ENCODE measurements at regions not wholly inside any gene's neighbourhood (a gene's known extent, or its start where the extent isn't known, plus 50 kb on each side); places are given as distances from the start of the nearest gene placed in this dataset.

GRCh38 chr9:108133680-108134079 lies 644.1 kb upstream of the KLF4 start:
- Histone ChIP-seq H3K27ac (ENCODE audit: control insufficient read depth, insufficient read depth, low read length) (no peak overlapping the region), H3K79me2 (ENCODE audit: control insufficient read depth, insufficient read depth, low read length) (no peaks in the 10 kb centered on the region), H3K4me1 (ENCODE audit: control insufficient read depth, extremely low read depth, insufficient read depth, low read length) (no peaks in the 10 kb centered on the region), H3K4me3 (ENCODE audit: control insufficient read depth in 2 of 3, extremely low read depth in 1 of 3, insufficient read depth in 2 of 3, low read depth in 1 of 3, low read length in 3 of 3) (no peak overlapping the region), H3K9me1 (ENCODE audit: control insufficient read depth, extremely low read depth, insufficient read depth, low read length) (no peaks in the 10 kb centered on the region), H3K9ac (ENCODE audit: control insufficient read depth, extremely low read depth, insufficient read depth, low read length) (no peak overlapping the region), H4K20me1 (ENCODE audit: control insufficient read depth, extremely low read depth, insufficient read depth, low read length) (no peaks in the 10 kb centered on the region), H3K4me2 (ENCODE audit: control insufficient read depth, extremely low read depth, insufficient read depth, low read depth, low read length) (no peak overlapping the region), H3K27me3 (ENCODE audit: control insufficient read depth, extremely low read depth, insufficient read depth, low read length) (no peaks in the 10 kb centered on the region), H3K9me3 (ENCODE audit: control insufficient read depth, low read depth, low read length) (no peaks in the 10 kb centered on the region), H2AFZ (ENCODE audit: control insufficient read depth, low read length) (no peak overlapping the region), H3K36me3 (ENCODE audit: control insufficient read depth in 2 of 2, extremely low read depth in 1 of 2, insufficient read depth in 2 of 2, low read length in 2 of 2) (no peaks in the 10 kb centered on the region)
- FAIRE-seq (no peak), DNase-seq (ENCODE audit: low read depth, low spot score) (no peak)
- TF ChIP-seq CTCF (optimal IDR thresholded peaks at IDR 0.05 in 1 of 3, IDR thresholded peaks at IDR 0.05 in 1 of 3, conservative IDR thresholded peaks at IDR 0.05 in 1 of 3; ENCODE audit: extremely low read depth in 1 of 3, insufficient read depth in 2 of 3, low read length in 3 of 3) = no peak
- no peak for TF ChIP-seq EZH2 (IDR thresholded peaks at IDR 0.05; ENCODE audit: low read length)
- dilution Hi-C loops (cut with MboI; ENCODE audit: extremely low pct_ligation_motif_present, low sequenced_read_pairs) = no loop called here

- H2AFZ ChIP-seq (ENCODE audit: control insufficient read depth, low read length) = no peak overlapping the region
- DNase-seq (ENCODE audit: low read depth, low spot score) (no peak), FAIRE-seq (no peak)
Observed at GRCh38 chr9:108133101-108133500, 643.5 kb upstream of the KLF4 start.

More at GRCh38 chr9:108133101-108133500, 643.5 kb upstream of the KLF4 start:
- no peaks in the 10 kb centered on the region for H3K4me1 ChIP-seq (ENCODE audit: control insufficient read depth, extremely low read depth, insufficient read depth, low read length)
- H3K9me3 ChIP-seq (ENCODE audit: control insufficient read depth, low read depth, low read length) = no peaks in the 10 kb centered on the region
- H3K79me2 ChIP-seq (ENCODE audit: control insufficient read depth, insufficient read depth, low read length) = no peaks in the 10 kb centered on the region
- no peaks in the 10 kb centered on the region for H3K36me3 ChIP-seq (ENCODE audit: control insufficient read depth in 2 of 2, extremely low read depth in 1 of 2, insufficient read depth in 2 of 2, low read length in 2 of 2)
- H3K9me1 ChIP-seq (ENCODE audit: control insufficient read depth, extremely low read depth, insufficient read depth, low read length) = no peaks in the 10 kb centered on the region
- dilution Hi-C loops (cut with MboI; ENCODE audit: extremely low pct_ligation_motif_present, low sequenced_read_pairs) = no loop called here
- no peak for TF ChIP-seq CTCF (optimal IDR thresholded peaks at IDR 0.05 in 1 of 3, IDR thresholded peaks at IDR 0.05 in 1 of 3, conservative IDR thresholded peaks at IDR 0.05 in 1 of 3; ENCODE audit: extremely low read depth in 1 of 3, insufficient read depth in 2 of 3, low read length in 3 of 3)
- no peak for TF ChIP-seq EZH2 (IDR thresholded peaks at IDR 0.05; ENCODE audit: low read length)
- no peak overlapping the region for H3K4me3 ChIP-seq (ENCODE audit: control insufficient read depth in 2 of 3, extremely low read depth in 1 of 3, insufficient read depth in 2 of 3, low read depth in 1 of 3, low read length in 3 of 3)
- no peaks in the 10 kb centered on the region for H3K27me3 ChIP-seq (ENCODE audit: control insufficient read depth, extremely low read depth, insufficient read depth, low read length)
- no peaks in the 10 kb centered on the region for H4K20me1 ChIP-seq (ENCODE audit: control insufficient read depth, extremely low read depth, insufficient read depth, low read length)
- no peak overlapping the region for H3K9ac ChIP-seq (ENCODE audit: control insufficient read depth, extremely low read depth, insufficient read depth, low read length)
- H3K27ac ChIP-seq (ENCODE audit: control insufficient read depth, insufficient read depth, low read length) = no peak overlapping the region
- H3K4me2 ChIP-seq (ENCODE audit: control insufficient read depth, extremely low read depth, insufficient read depth, low read depth, low read length) = no peak overlapping the region

Data from keratinocyte (primary cell).